Small intestine (tissue), 7 donors: ENCODE measurements at regions not wholly inside any gene's neighbourhood (a gene's known extent, or its start where the extent isn't known, plus 50 kb on each side); places are given as distances from the start of the nearest gene placed in this dataset.
"Not testable (repeated sequence)": the region's sequence is repeated elsewhere in the genome, so short reads cannot be mapped to it uniquely, and the experiment has no call there.

Experiments used
- DNase-seq, 2 donors: peaks; one replicate each; pipeline versions ENCODE4 v3.0.0 to v3.0.0-alpha.2; 2013
- FAIRE-seq: peaks from 2 replicates; lab custom pipeline; 2012; peaks lifted over from hg19 to GRCh38; lab: Jason Lieb, UNC
- H3K27ac ChIP-seq, 3 donors: one replicate each; pipeline ENCODE4 v1.5.1; 2013; ENCODE audit warnings: low read length in 2 of 3, mild to moderate bottlenecking in 2 of 3, control low read depth in 1 of 3, inconsistent platforms in 1 of 3, low read depth in 1 of 3, moderate library complexity in 1 of 3
- H3K27me3 ChIP-seq, 3 donors: one replicate each; pipeline ENCODE4 v1.6.1; 2013; ENCODE audit warnings: low read length in 3 of 3, inconsistent platforms in 1 of 3; ENCODE audit not compliant: control insufficient read depth in 3 of 3, insufficient read depth in 3 of 3
- H3K36me3 ChIP-seq, 3 donors: one replicate each; pipeline ENCODE4 v1.6.1; 2013; ENCODE audit warnings: low read length in 3 of 3, inconsistent platforms in 1 of 3, low read depth in 1 of 3, mild to moderate bottlenecking in 1 of 3, moderate library complexity in 1 of 3; ENCODE audit not compliant: control insufficient read depth in 3 of 3, insufficient read depth in 2 of 3
- H3K4me1 ChIP-seq, 3 donors: one replicate each; pipeline ENCODE4 v1.6.1; 2013; ENCODE audit warnings: low read length in 2 of 3, inconsistent platforms in 1 of 3, low read depth in 1 of 3, mild to moderate bottlenecking in 1 of 3, moderate library complexity in 1 of 3; ENCODE audit not compliant: control insufficient read depth in 3 of 3, insufficient read depth in 2 of 3
- H3K4me3 ChIP-seq, 3 donors: one replicate each; pipeline ENCODE4 v1.5.1; 2013; ENCODE audit warnings: low read length in 3 of 3, control low read depth in 1 of 3, inconsistent platforms in 1 of 3, low read depth in 1 of 3, mild to moderate bottlenecking in 1 of 3, moderate library complexity in 1 of 3
- H3K9me3 ChIP-seq, 2 donors: one replicate each; pipeline ENCODE4 v1.6.1; 2013; ENCODE audit warnings: low read depth in 1 of 2, low read length in 1 of 2; ENCODE audit not compliant: control insufficient read depth in 2 of 2, insufficient read depth in 1 of 2
- WGBS, 3 donors: extraction: QIAGEN DNeasy Blood & Tissue Kit; methylation state at CpG; one replicate each; pipeline ENCODE4 v1.1.7; 2013; 5-methylcytosine and 5-hydroxymethylcytosine counted together
- donor health status: healthy with polysubstance abuse.
- donor health status: control.
- donor health status: control.
- donor health status: Bipolar disorder and iron deficiency.
- donor health status: healthy.

DNA sequence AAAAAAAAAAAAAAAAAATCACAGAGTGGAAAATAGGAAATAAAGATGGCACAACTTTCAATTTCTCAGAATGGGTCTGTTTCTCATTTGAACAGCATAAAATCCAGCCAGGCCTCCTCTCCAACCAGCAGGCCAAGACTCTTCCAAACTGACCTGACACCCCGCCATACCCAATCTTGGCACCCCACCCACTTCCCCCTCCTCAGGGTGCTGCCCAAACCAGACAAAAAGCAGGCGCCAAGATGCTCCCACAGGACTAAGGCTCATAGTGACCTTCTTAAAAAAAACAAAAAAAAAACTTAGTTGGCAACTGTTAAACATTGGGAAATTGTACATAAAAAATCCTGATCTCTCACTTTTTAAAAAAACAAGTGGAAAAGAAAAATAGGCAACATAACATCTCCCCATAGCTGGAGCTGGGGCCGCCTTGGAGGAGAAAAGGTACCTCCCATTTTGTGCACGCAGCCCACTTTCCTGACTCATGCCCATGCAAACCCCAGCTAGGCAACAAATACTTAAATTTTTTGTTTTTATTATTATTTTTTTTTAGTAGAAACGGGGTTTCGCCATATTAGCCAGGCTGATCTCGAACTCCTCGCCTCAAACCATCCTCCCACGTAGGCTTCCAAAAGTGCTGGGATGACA is 124.9 kb upstream of the RRN3 start:
- not testable (repeated sequence) for DNase-seq, H3K9me3 ChIP-seq, H3K4me3 ChIP-seq, H3K4me1 ChIP-seq, H3K36me3 ChIP-seq, H3K27me3 ChIP-seq, H3K27ac ChIP-seq, FAIRE-seq
- WGBS, 3 donors = 79 to 84% (median 83%) methylated on average over 7 to 8 of the region's 9 CpGs

DNA sequence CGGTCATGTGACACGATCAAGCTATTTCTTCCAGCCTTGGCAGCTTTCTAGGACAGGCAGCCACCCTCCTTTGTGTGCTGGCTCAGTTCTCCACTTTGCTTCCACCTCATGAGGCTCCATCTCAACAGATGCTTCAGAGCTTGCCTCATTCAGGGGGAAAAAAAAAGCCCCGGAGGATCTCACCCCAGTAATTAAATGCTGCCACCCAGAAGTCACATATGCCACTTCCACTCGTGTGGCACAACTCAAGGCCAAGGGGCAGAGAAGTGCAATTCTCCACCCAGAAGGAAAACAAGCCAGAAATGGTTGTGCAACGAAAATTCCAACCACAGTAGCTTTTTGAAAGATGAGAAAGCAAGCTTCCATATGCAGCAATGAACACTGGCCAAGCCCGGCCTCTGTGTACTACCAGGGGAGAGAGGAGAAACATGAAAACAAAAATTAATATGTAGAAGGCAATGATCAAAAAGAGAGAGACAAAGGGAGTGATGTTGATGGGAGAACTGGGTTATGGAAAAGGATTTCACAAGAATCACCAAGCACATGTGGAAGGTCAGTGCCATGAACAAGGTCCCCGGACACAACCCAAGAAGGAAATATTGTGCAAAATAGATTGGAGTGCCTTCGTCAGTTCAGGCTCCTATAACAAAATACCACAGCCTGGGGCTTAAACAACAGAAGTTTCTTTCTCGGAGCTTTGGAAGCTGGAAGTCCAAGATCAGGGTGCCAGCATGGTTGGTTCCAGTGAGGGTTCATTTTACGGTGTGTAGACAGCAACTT is 113.3 kb upstream of the RRN3 start:
- not testable (repeated sequence) for H3K36me3 ChIP-seq, H3K27me3 ChIP-seq, H3K9me3 ChIP-seq, H3K4me3 ChIP-seq, FAIRE-seq, DNase-seq, H3K27ac ChIP-seq, H3K4me1 ChIP-seq
- 63 to 78% (median 73%) methylated on average over 5 to 6 of the region's 10 CpGs for WGBS, 3 donors

DNA sequence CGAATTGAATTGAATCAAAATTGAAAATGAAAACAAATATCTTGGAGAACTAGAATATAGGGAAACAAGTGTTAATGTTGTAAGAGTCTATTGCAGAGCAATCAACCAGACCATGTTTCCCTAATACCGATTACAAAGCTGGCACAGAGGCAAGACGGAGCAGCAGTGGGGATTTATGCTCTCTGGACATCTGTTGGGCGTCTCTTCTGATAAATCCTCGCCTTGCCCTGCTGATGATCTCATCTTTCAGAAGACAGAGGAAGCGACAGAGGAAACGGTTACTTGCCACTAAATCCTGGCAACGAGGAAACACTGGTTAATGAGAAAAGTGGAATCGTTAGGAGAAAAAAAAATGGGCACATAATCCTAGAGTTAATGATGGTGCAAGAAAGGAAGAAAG is 112.4 kb upstream of the RRN3 start:
- H3K4me1 ChIP-seq, DNase-seq, H3K27me3 ChIP-seq, H3K9me3 ChIP-seq, H3K36me3 ChIP-seq, H3K4me3 ChIP-seq, H3K27ac ChIP-seq, FAIRE-seq: not testable (repeated sequence)
- WGBS, 3 donors = 13 to 28% (median 22%) methylated on average over 5 to 8 of the region's 9 CpGs

DNA sequence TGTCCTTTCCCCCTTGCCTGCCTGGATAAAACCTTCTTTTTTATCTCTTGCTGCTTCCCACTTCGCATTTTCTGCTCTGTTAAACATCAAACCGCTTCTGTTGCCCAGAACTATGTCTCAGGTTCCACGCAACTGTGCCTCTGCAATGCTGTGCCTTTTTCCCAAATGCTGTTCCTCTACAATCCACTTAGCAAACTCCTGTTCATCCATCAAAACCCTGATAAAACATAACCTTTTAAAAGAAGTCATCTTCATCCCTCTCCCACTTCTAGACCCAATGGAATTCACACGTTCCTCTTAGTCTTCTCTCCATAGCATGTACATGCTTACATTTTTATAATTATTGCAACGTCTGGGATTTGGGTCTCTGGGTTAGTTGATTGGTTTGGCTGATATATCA is 111.9 kb upstream of the RRN3 start:
- WGBS, 3 donors = 59 to 85% (median 74%) methylated on average over 4 to 5 of the region's 5 CpGs
- not testable (repeated sequence) for H3K4me1 ChIP-seq, H3K9me3 ChIP-seq, H3K36me3 ChIP-seq, H3K4me3 ChIP-seq, FAIRE-seq, H3K27ac ChIP-seq, H3K27me3 ChIP-seq, DNase-seq

DNA sequence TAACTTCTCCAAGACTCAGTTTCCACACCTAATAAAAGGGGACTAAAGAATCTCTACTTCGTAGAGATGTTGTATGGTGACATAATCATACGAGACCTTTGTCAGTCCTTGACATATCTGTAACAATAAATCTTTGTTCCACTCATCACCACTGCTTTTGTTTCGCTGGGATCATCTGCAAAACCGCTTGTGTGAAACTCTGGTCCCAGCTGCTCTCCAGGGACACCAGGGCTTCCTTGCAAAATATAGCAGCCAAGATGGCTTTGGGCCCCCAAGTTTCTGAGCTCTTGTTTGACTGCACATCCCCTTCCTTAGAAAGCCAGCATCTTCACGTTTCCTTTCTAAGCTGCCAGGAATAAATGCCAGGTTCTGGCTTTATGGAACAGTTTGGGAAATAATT is 110.5 kb upstream of the RRN3 start:
- H3K4me3 ChIP-seq, H3K4me1 ChIP-seq, H3K36me3 ChIP-seq, H3K27ac ChIP-seq, DNase-seq, H3K27me3 ChIP-seq, H3K9me3 ChIP-seq, FAIRE-seq: not testable (repeated sequence)
- 44 to 61% (median 55%) methylated on average over 4 of the region's 5 CpGs for WGBS, 3 donors

DNA sequence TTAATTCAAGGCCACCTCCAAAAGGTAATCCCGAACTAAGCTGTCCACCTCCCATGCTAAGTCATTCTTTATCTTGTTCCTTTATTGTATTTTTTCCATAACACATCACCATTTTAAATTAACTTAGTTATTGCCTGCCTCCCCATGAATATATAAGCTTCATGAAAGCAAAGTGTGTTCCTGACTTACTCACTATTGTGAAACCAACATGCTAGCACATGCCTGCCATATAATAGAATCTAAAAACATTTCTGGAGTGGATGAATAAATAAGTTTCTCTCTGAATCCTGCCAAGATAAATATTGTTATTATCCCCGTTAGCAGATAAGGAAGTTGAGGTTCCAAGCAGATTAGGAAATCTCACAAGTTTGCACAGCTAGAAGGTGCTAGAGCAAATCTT is 98.7 kb upstream of the RRN3 start:
- not testable (repeated sequence) for H3K36me3 ChIP-seq, H3K27me3 ChIP-seq, H3K27ac ChIP-seq, DNase-seq, FAIRE-seq, H3K4me3 ChIP-seq, H3K9me3 ChIP-seq, H3K4me1 ChIP-seq
- WGBS, 3 donors = 69 to 90% (median 83%) methylated on average over 1 of the region's 2 CpGs

DNA sequence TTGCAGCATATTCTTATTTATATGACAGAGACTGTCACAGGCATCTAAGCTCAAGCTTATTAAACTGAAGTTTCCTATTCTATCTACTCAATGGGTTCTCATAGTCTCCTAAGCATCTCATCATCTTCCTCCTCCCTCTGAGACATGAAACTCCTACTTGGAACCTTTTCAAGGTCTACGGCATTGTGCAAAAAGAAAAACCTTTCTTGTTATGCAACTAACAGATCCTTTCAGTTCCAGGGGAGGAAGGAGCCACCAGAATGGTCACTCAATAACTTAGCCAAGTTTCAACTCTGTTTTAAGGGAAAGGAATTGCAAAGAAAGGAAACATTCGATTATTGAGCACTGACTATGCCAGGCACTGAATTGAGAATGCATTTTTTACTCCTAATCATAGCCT is 98.1 kb upstream of the RRN3 start:
- H3K27me3 ChIP-seq, H3K36me3 ChIP-seq, H3K4me1 ChIP-seq, DNase-seq, H3K9me3 ChIP-seq, H3K27ac ChIP-seq, H3K4me3 ChIP-seq, FAIRE-seq: not testable (repeated sequence)
- WGBS, 3 donors = no CpG with 5 or more reads among the region's 2 CpGs

DNA sequence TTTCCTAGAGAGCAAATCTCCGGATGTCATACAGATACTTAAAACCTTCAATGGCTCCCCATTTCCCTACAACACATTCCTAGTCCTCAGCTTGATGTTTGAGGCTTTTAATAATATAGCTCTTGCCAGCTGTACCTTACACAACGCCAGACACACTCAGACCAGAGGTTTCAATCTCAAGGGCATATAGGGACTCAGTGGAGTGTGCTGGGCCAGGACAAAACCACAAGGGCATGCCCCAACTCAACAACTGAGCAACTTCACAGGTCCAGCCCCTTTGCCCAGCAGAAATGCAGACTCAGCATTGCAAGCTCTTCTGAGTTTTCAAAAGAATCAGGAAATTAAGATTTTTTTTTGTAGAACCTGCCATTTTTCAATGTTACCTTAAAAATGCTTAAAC is 95.4 kb upstream of the RRN3 start:
- not testable (repeated sequence) for DNase-seq, H3K27ac ChIP-seq, FAIRE-seq, H3K27me3 ChIP-seq, H3K36me3 ChIP-seq, H3K4me3 ChIP-seq, H3K9me3 ChIP-seq, H3K4me1 ChIP-seq
- WGBS, 3 donors = no CpG with 5 or more reads among the region's 2 CpGs
